Lower lobe of right lung (tissue), 2 donors: ENCODE measurements at regions not wholly inside any gene's neighbourhood (a gene's known extent, or its start where the extent isn't known, plus 50 kb on each side); places are given as distances from the start of the nearest gene placed in this dataset.

Source experiments
- ATAC-seq, 2 donors: fragments of 200-7000 bp; cut with Tn5 transposase; one replicate each; pipeline ENCODE4 v1.9.1; 2020 to 2022; ENCODE audit warnings: mild to moderate bottlenecking in 2 of 2, moderate library complexity in 2 of 2
- DNase-seq: peaks from one replicate; pipeline ENCODE4 v3.0.0-alpha.2; 2020
- H3K27ac ChIP-seq: fragments of 200-600 bp; one replicate; pipeline ENCODE4 v1.8.0; 2022
- H3K27me3 ChIP-seq: fragments of 200-600 bp; one replicate; pipeline ENCODE4 v1.8.0; 2022; ENCODE audit warnings: low read depth
- H3K36me3 ChIP-seq: fragments of 200-600 bp; one replicate; pipeline ENCODE4 v1.8.0; 2022; ENCODE audit warnings: mild to moderate bottlenecking
- H3K4me1 ChIP-seq: fragments of 200-600 bp; one replicate; pipeline ENCODE4 v1.8.0; 2022
- H3K4me3 ChIP-seq: fragments of 200-600 bp; one replicate; pipeline ENCODE4 v1.8.0; 2022; ENCODE audit warnings: mild to moderate bottlenecking
- H3K9me3 ChIP-seq: fragments of 200-600 bp; one replicate; pipeline ENCODE4 v1.8.0; 2022
- intact Hi-C: fragments of 100-400 bp; cut with DNase I; formaldehyde crosslinking; loops from one replicate; pipeline ENCODE4 v1.11.0; 2022
- TF ChIP-seq, protein P1 (sequence below): fragments of 200-600 bp; IDR thresholded peaks from one replicate; pipeline ENCODE4 v1.8.0; 2022; ENCODE audit warnings: antibody characterized with exemption, mild to moderate bottlenecking
- donor health status: DM: no; HTN: yes; CAD: no; lungs with severe emphysema.

DNA sequence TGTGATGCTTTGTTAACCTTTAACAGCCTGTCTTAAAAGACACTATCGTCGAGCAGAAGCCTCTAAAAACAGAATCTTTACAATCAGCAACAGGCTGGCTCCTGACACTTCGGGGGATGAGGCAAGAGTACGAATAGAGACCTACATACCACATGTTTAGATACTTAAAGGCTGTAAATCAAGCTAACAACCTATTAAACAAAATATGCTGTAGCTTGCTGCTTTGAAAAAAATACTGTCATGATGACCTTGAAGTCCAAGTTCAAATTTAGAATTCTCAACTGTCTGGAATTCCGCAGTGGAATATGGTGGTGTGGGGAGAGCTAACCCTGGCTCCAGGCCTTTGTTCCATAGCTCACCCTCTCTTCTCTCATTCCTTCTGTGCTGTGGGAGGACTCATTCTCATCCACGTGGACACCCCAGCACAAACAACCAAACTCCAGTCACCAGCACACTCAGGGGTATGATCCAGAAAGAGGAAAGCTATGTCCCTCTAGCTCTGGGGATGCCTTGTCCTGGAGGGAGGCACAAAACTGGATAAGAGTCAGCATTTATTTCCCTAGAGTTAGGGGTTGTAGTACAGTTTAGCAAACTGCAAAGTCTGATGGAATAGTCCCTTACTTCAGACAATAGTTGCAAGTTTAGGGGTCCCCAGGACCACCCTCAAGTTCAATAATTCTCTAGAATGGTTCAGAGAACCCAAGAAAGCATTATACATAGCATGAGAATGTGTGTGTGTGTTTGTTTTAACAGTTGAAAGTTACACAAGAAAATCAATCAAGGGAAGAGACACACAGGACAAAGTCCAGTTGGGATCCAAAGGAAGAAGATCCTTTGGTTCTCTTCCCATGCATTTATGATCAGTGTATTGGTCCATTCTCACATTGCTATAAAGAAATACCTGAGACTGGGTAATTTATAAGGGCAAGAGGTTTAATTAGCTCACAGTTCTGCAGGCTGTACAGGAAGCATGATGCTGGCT is 196.1 kb upstream of the SVIL start:
- ATAC-seq = no peak
- no peaks in the 10 kb centered on the region for H3K27me3 ChIP-seq
- TF ChIP-seq, protein P1, sequence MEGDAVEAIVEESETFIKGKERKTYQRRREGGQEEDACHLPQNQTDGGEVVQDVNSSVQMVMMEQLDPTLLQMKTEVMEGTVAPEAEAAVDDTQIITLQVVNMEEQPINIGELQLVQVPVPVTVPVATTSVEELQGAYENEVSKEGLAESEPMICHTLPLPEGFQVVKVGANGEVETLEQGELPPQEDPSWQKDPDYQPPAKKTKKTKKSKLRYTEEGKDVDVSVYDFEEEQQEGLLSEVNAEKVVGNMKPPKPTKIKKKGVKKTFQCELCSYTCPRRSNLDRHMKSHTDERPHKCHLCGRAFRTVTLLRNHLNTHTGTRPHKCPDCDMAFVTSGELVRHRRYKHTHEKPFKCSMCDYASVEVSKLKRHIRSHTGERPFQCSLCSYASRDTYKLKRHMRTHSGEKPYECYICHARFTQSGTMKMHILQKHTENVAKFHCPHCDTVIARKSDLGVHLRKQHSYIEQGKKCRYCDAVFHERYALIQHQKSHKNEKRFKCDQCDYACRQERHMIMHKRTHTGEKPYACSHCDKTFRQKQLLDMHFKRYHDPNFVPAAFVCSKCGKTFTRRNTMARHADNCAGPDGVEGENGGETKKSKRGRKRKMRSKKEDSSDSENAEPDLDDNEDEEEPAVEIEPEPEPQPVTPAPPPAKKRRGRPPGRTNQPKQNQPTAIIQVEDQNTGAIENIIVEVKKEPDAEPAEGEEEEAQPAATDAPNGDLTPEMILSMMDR = no peak
- intact Hi-C loops = no loop called here
- H3K4me1 ChIP-seq = peaks cover 17% of the 10 kb centered on the region
- no peak for DNase-seq
- no peaks in the 10 kb centered on the region for H3K36me3 ChIP-seq
- H3K4me3 ChIP-seq = no peak overlapping the region
- H3K9me3 ChIP-seq = peaks cover 5% of the 10 kb centered on the region
- no peak overlapping the region for H3K27ac ChIP-seq

DNA sequence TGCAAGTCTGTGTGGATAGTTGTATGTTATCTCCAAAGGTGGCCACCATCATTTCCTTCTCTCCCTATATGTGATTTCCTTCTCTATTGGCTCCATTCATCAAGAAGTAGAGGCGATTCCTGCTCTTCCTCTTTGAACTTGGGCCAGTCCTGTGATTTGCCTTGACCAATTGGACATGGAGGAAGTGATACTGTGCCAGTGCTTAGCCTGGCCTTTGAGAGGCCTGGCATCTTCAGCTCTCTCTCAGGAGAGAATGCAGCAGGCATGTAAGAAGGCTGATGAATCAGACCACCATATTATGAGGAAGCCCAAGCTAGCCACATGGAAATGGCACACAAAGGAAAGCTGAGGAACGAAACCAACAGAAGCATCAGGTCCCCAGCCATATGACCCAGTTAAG is 195.0 kb upstream of the SVIL start:
- DNase-seq = no peak
- intact Hi-C loops = no loop called here
- no peak overlapping the region for H3K27ac ChIP-seq
- H3K36me3 ChIP-seq = no peaks in the 10 kb centered on the region
- TF ChIP-seq, protein P1 = no peak
- H3K4me1 ChIP-seq = peaks cover 17% of the 10 kb centered on the region
- H3K9me3 ChIP-seq = peaks cover 5% of the 10 kb centered on the region
- no peak for ATAC-seq
- no peak overlapping the region for H3K4me3 ChIP-seq
- H3K27me3 ChIP-seq = no peaks in the 10 kb centered on the region

DNA sequence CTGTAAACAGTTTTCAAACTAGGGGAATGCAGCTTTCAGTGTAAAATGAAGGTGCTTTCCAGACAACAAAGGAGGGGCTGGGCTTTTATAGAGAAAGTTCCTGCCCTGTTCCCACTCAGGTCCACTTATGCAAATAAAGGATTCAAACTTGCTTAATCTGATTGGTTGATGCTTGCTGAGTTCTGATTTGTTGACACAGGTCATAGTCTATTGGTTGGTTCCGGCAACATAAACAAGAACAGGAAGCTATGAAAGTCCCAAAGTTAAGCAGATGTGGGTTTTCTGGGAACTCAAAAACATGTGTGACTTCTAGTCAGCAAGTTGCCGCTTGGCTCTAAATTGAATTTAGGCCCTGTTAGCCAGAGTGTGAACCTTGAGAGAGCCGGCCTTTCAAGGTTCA is 194.2 kb upstream of the SVIL start:
- intact Hi-C loops = no loop called here
- Histone ChIP-seq H3K4me1 (peaks cover 17% of the 10 kb centered on the region), H3K27ac (no peak overlapping the region), H3K4me3 (no peak overlapping the region), H3K27me3 (no peaks in the 10 kb centered on the region), H3K36me3 (no peaks in the 10 kb centered on the region), H3K9me3 (peaks cover 5% of the 10 kb centered on the region)
- peak in 1 of 2 donors; percentile 19 for ATAC-seq
- no peak for DNase-seq
- TF ChIP-seq, protein P1 = no peak

DNA sequence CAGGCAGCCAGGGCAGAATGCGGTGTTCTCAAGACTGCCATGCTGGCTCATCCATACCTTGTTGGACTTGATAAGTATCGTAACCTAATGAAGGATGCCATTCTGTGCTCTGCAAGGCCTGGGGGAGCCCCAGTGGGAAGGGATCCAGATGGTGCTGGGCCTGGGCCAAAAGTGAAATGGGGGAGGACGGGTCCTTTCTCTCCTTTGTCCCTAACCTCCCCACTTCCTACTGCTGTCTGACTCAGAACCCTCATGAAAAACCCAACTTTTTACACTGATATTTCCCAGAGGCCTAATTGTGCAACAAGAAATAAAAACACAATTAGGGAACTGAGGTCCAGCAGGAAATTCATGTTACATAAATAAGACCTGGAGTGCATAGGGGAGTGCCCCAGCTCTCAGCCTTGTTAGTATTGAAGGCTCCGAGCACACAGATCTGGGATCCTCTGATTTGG is 193.7 kb upstream of the SVIL start:
- TF ChIP-seq, protein P1 = no peak
- no peak overlapping the region for H3K4me3 ChIP-seq
- peaks cover 5% of the 10 kb centered on the region for H3K9me3 ChIP-seq
- DNase-seq (no peak), ATAC-seq (peak; percentile 52 to 65)
- intact Hi-C loops = no loop called here
- peaks cover 17% of the 10 kb centered on the region for H3K4me1 ChIP-seq
- no peaks in the 10 kb centered on the region for H3K36me3 ChIP-seq
- no peak overlapping the region for H3K27ac ChIP-seq
- no peaks in the 10 kb centered on the region for H3K27me3 ChIP-seq

DNA sequence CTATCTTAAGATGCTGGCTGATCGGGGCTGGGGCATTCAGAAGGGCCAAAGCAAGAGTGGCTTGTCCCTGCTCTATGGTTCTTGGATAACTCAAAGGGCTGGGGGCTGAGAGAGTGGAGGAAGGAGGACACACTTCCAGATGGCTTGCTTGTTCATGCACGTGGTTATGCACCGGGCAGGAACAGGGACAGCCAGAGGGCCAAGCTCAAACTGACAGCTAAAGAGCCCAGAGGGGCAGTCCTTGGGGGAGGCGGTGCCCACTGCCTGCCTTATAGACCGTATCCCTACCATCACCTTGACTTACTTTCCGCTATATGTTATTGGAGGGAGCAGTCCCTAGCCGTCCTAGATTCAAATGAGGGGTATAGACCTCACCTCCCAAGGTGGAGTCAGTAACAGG is 192.7 kb upstream of the SVIL start:
- Histone ChIP-seq H3K4me1 (peaks cover 17% of the 10 kb centered on the region), H3K27me3 (no peaks in the 10 kb centered on the region), H3K4me3 (no peak overlapping the region), H3K9me3 (peaks cover 5% of the 10 kb centered on the region), H3K36me3 (no peaks in the 10 kb centered on the region), H3K27ac (no peak overlapping the region)
- DNase-seq (no peak), ATAC-seq (no peak)
- intact Hi-C loops = no loop called here
- TF ChIP-seq, protein P1 = no peak
